ENCODE measurements at regions not wholly inside any gene's neighbourhood (a gene's known extent, or its start where the extent isn't known, plus 50 kb on each side); places are given as distances from the start of the nearest gene placed in this dataset.
A peak's percentile ranks its signal among the peaks of the same experiment; 100 is the strongest.

DNA sequence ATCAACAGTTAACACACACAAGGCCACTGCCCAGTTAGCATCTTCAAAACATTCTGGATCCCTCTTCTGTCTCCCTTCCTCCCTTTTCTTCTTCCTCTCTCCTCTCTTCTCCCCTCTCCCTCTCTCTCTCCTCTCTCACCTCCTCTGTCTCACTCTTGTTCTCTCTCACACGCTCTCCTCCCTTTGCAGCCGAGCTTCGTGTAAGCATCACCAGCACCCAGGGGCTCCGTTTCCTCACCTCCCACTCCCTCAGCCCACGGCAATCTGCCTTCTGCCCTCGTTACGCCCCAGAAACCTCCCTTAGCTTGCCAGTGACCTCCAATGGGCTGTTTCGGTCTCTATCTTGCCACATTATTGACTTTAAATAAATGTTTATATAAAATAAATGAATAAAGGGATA is 147.4 kb downstream of the TEX36 start:
- whole genome bisulfite sequencing (ENCODE audit: extremely low coverage, insufficient coverage, low lambda C conversion rate) = no CpG with 5 or more reads among the region's 8 CpGs
- H4K8ac ChIP-seq (ENCODE audit: low read depth, low read length) = no peak overlapping the region
- H3K9ac ChIP-seq (ENCODE audit: low read length) = no peak overlapping the region
- H3K4me3 ChIP-seq (ENCODE audit: low read length) = no peak overlapping the region
- no peaks in the 10 kb centered on the region for H3K36me3 ChIP-seq (ENCODE audit: control insufficient read depth, insufficient read depth, low read length)
- no peaks in the 10 kb centered on the region for H3K27me3 ChIP-seq (ENCODE audit: insufficient read depth, low read length, poor library complexity)
- no peak for DNase-seq
- no peak overlapping the region for H2AK5ac ChIP-seq (ENCODE audit: low read length)
- H3K4me1 ChIP-seq (ENCODE audit: control insufficient read depth, low read depth, low read length) = no peaks in the 10 kb centered on the region
- no peak overlapping the region for H3K4me2 ChIP-seq (ENCODE audit: low read length)
- H3K79me2 ChIP-seq (ENCODE audit: control insufficient read depth, insufficient read depth, low read length) = no peaks in the 10 kb centered on the region
- H2BK5ac ChIP-seq (ENCODE audit: low read length) = no peak overlapping the region
- H2BK15ac ChIP-seq (replicated peaks; ENCODE audit: low read depth) = no peak overlapping the region
- no peak overlapping the region for H3K27ac ChIP-seq (ENCODE audit: low read depth, low read length)
- no peak overlapping the region for H3K56ac ChIP-seq (ENCODE audit: low read length)
- no peak overlapping the region for H3K23ac ChIP-seq (ENCODE audit: low read length)
- no peak overlapping the region for H3K4ac ChIP-seq (ENCODE audit: low read depth, low read length)
- no peak overlapping the region for H4K5ac ChIP-seq (ENCODE audit: low read length)
- H3K79me1 ChIP-seq (ENCODE audit: low read length) = no peaks in the 10 kb centered on the region
- no peak overlapping the region for H3K18ac ChIP-seq (ENCODE audit: low read length)
- H2BK120ac ChIP-seq (ENCODE audit: low read depth, low read length) = no peak overlapping the region

- no peaks in the 10 kb centered on the region for H3K27me3 ChIP-seq (ENCODE audit: insufficient read depth, low read length, poor library complexity)
- H3K27ac ChIP-seq (ENCODE audit: low read depth, low read length) = no peak overlapping the region
- no peak for DNase-seq
- H3K36me3 ChIP-seq (ENCODE audit: control insufficient read depth, insufficient read depth, low read length) = no peaks in the 10 kb centered on the region
- no peak overlapping the region for H3K9ac ChIP-seq (ENCODE audit: low read length)
- H3K4me1 ChIP-seq (ENCODE audit: control insufficient read depth, low read depth, low read length) = no peaks in the 10 kb centered on the region
- no peaks in the 10 kb centered on the region for H3K79me2 ChIP-seq (ENCODE audit: control insufficient read depth, insufficient read depth, low read length)
- H3K4me3 ChIP-seq (ENCODE audit: low read length) = no peak overlapping the region
- no peak overlapping the region for H3K18ac ChIP-seq (ENCODE audit: low read length)
- H3K79me1 ChIP-seq (ENCODE audit: low read length) = no peaks in the 10 kb centered on the region
- no peak overlapping the region for H2AK5ac ChIP-seq (ENCODE audit: low read length)
- H2BK15ac ChIP-seq (replicated peaks; ENCODE audit: low read depth) = no peak overlapping the region
- WGBS (ENCODE audit: extremely low coverage, insufficient coverage, low lambda C conversion rate) = no CpG with 5 or more reads among the region's 5 CpGs
- no peak overlapping the region for H4K5ac ChIP-seq (ENCODE audit: low read length)
- no peak overlapping the region for H3K4me2 ChIP-seq (ENCODE audit: low read length)
- H2BK5ac ChIP-seq (ENCODE audit: low read length) = no peak overlapping the region
- H3K4ac ChIP-seq (ENCODE audit: low read depth, low read length) = no peak overlapping the region
- no peak overlapping the region for H4K8ac ChIP-seq (ENCODE audit: low read depth, low read length)
- no peak overlapping the region for H2BK120ac ChIP-seq (ENCODE audit: low read depth, low read length)
- H3K56ac ChIP-seq (ENCODE audit: low read length) = no peak overlapping the region
- H3K23ac ChIP-seq (ENCODE audit: low read length) = no peak overlapping the region
Measured at GRCh38 chr10:125534515-125534914, 148.4 kb downstream of the TEX36 start.

DNA sequence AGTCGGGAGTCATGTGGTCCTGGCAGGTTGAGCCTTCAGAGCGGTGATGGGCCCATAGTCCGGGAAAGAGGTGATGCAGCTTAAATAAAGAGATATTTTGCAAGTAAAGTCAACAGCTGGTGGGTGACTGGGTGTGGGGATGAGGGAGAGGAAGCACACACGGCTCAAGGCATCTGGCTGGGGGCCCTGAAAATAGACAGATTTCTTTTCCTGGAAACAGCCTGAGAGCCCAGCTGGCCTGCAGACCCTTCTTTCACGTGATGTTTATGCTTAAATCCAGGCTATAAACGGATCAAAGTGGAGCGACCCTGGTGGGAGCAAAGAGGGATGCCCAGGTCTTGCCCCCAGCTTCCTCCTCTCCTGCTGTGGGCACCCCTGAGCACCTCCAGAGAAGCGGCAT is 149.1 kb downstream of the TEX36 start:
- no peak overlapping the region for H3K4ac ChIP-seq (ENCODE audit: low read depth, low read length)
- no peak overlapping the region for H3K4me2 ChIP-seq (ENCODE audit: low read length)
- H3K4me3 ChIP-seq (ENCODE audit: low read length) = no peak overlapping the region
- no peaks in the 10 kb centered on the region for H3K4me1 ChIP-seq (ENCODE audit: control insufficient read depth, low read depth, low read length)
- H2BK120ac ChIP-seq (ENCODE audit: low read depth, low read length) = no peak overlapping the region
- no peaks in the 10 kb centered on the region for H3K79me1 ChIP-seq (ENCODE audit: low read length)
- H3K36me3 ChIP-seq (ENCODE audit: control insufficient read depth, insufficient read depth, low read length) = no peaks in the 10 kb centered on the region
- H3K27ac ChIP-seq (ENCODE audit: low read depth, low read length) = no peak overlapping the region
- H4K8ac ChIP-seq (ENCODE audit: low read depth, low read length) = no peak overlapping the region
- no peak overlapping the region for H3K18ac ChIP-seq (ENCODE audit: low read length)
- no peak overlapping the region for H2BK5ac ChIP-seq (ENCODE audit: low read length)
- no peak overlapping the region for H2AK5ac ChIP-seq (ENCODE audit: low read length)
- no peaks in the 10 kb centered on the region for H3K79me2 ChIP-seq (ENCODE audit: control insufficient read depth, insufficient read depth, low read length)
- H4K5ac ChIP-seq (ENCODE audit: low read length) = no peak overlapping the region
- no peak overlapping the region for H2BK15ac ChIP-seq (replicated peaks; ENCODE audit: low read depth)
- no peak overlapping the region for H3K23ac ChIP-seq (ENCODE audit: low read length)
- no peaks in the 10 kb centered on the region for H3K27me3 ChIP-seq (ENCODE audit: insufficient read depth, low read length, poor library complexity)
- H3K9ac ChIP-seq (ENCODE audit: low read length) = no peak overlapping the region
- WGBS (ENCODE audit: extremely low coverage, insufficient coverage, low lambda C conversion rate) = no CpG with 5 or more reads among the region's 8 CpGs
- DNase-seq = no peak
- H3K56ac ChIP-seq (ENCODE audit: low read length) = no peak overlapping the region

DNA sequence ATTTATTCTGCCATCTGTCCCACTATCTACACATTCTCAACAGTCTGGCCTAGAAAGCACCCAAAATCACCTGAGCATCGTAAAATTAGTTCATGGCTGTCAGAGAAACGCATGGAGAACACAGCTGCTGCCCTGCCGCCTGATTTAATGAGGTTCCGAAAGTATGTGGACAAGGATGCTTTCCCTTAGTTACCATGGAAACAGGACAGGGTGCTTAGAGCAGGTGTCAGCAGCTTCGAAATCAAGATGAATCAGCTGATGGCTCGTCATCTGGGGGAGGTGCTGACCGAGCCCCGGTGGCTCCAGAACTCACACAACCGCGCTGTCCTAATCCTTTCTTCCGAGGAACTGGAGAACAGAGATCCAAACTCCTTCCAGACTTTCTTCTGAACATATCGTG is 151.5 kb downstream of the TEX36 start:
- no peak overlapping the region for H3K4me2 ChIP-seq (ENCODE audit: low read length)
- H3K4me1 ChIP-seq (ENCODE audit: control insufficient read depth, low read depth, low read length) = no peaks in the 10 kb centered on the region
- no peak overlapping the region for H2AK5ac ChIP-seq (ENCODE audit: low read length)
- H3K4ac ChIP-seq (ENCODE audit: low read depth, low read length) = no peak overlapping the region
- no peak overlapping the region for H2BK5ac ChIP-seq (ENCODE audit: low read length)
- no peak overlapping the region for H4K5ac ChIP-seq (ENCODE audit: low read length)
- no peaks in the 10 kb centered on the region for H3K79me2 ChIP-seq (ENCODE audit: control insufficient read depth, insufficient read depth, low read length)
- WGBS (ENCODE audit: extremely low coverage, insufficient coverage, low lambda C conversion rate) = no CpG with 5 or more reads among the region's 12 CpGs
- no peak overlapping the region for H3K9ac ChIP-seq (ENCODE audit: low read length)
- H3K27me3 ChIP-seq (ENCODE audit: insufficient read depth, low read length, poor library complexity) = no peaks in the 10 kb centered on the region
- H3K27ac ChIP-seq (ENCODE audit: low read depth, low read length) = no peak overlapping the region
- no peak overlapping the region for H4K8ac ChIP-seq (ENCODE audit: low read depth, low read length)
- no peak overlapping the region for H3K23ac ChIP-seq (ENCODE audit: low read length)
- H2BK15ac ChIP-seq (replicated peaks; ENCODE audit: low read depth) = no peak overlapping the region
- no peaks in the 10 kb centered on the region for H3K36me3 ChIP-seq (ENCODE audit: control insufficient read depth, insufficient read depth, low read length)
- no peak overlapping the region for H3K4me3 ChIP-seq (ENCODE audit: low read length)
- no peak overlapping the region for H3K18ac ChIP-seq (ENCODE audit: low read length)
- no peak overlapping the region for H2BK120ac ChIP-seq (ENCODE audit: low read depth, low read length)
- H3K56ac ChIP-seq (ENCODE audit: low read length) = no peak overlapping the region
- no peaks in the 10 kb centered on the region for H3K79me1 ChIP-seq (ENCODE audit: low read length)
- peak; percentile 67 for DNase-seq

DNA sequence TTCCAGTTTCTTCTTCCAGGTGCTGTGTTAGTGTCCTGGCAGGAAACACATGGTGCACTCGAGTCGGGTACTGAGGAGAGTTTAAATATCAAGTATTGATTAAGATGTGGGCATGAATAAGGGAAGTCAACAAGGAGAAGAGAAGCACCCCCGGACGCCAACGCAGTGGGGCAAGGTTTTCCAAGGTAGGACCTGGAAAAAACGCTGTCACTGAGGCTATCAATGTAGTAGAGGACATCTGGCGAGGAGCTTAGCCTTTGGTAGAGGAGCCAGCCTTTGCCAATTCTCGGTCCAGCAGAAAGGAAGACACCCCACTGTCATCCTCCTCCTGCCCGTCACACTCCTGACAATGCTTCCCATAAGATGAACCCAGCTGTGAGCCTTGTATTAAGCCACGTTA is 159.6 kb downstream of the TEX36 start:
- no peaks in the 10 kb centered on the region for H3K79me2 ChIP-seq (ENCODE audit: control insufficient read depth, insufficient read depth, low read length)
- H3K23ac ChIP-seq (ENCODE audit: low read length) = no peak overlapping the region
- no peak for DNase-seq

More for the DNA sequence above, 159.6 kb downstream of the TEX36 start:
- Histone ChIP-seq H3K27me3 (ENCODE audit: insufficient read depth, low read length, poor library complexity) (no peaks in the 10 kb centered on the region), H3K9ac (ENCODE audit: low read length) (no peak overlapping the region), H3K4me3 (ENCODE audit: low read length) (no peak overlapping the region), H2BK120ac (ENCODE audit: low read depth, low read length) (no peak overlapping the region), H3K4me1 (ENCODE audit: control insufficient read depth, low read depth, low read length) (no peaks in the 10 kb centered on the region), H3K4me2 (ENCODE audit: low read length) (no peak overlapping the region), H3K27ac (ENCODE audit: low read depth, low read length) (no peak overlapping the region), H4K8ac (ENCODE audit: low read depth, low read length) (no peak overlapping the region), H2BK15ac (replicated peaks; ENCODE audit: low read depth) (no peak overlapping the region), H3K36me3 (ENCODE audit: control insufficient read depth, insufficient read depth, low read length) (no peaks in the 10 kb centered on the region), H3K4ac (ENCODE audit: low read depth, low read length) (no peak overlapping the region), H3K18ac (ENCODE audit: low read length) (no peak overlapping the region), H3K79me1 (ENCODE audit: low read length) (no peaks in the 10 kb centered on the region), H4K5ac (ENCODE audit: low read length) (no peak overlapping the region), H2AK5ac (ENCODE audit: low read length) (no peak overlapping the region), H3K56ac (ENCODE audit: low read length) (no peak overlapping the region), H2BK5ac (ENCODE audit: low read length) (no peak overlapping the region)
- no CpG with 5 or more reads among the region's 10 CpGs for WGBS (ENCODE audit: extremely low coverage, insufficient coverage, low lambda C conversion rate)

Data from mesendoderm (in vitro differentiated cells).